GM12878 (cell line): ENCODE measurements at regions not wholly inside any gene's neighbourhood (a gene's known extent, or its start where the extent isn't known, plus 50 kb on each side); places are given as distances from the start of the nearest gene placed in this dataset.

Source experiments
- CEBPB ChIP-seq, 2 experiments: fragments of 150-350 bp in 1 of 2; IDR thresholded peaks; 2 replicates each; pipeline ENCODE4 v1.6.1; 2012 to 2014; ENCODE audit warnings: low read depth in 2 of 2, low read length in 2 of 2, borderline replicate concordance in 1 of 2, inconsistent platforms in 1 of 2
- DPF2 ChIP-seq: fragments of 450-650 bp; IDR thresholded peaks from 2 replicates; pipeline ENCODE4 v1.6.1; 2017; ENCODE audit warnings: mild to moderate bottlenecking
- ETV6 ChIP-seq, 2 experiments: fragments of 450-650 bp in 1 of 2; IDR thresholded peaks in 1 of 2; conservative IDR thresholded peaks in 1 of 2; 2 replicates each; pipeline ENCODE4 v1.6.1; 2014; ENCODE audit warnings: antibody characterized with exemption in 1 of 2, borderline replicate concordance in 1 of 2, low read depth in 1 of 2, mild to moderate bottlenecking in 1 of 2, moderate library complexity in 1 of 2
- EZH2 ChIP-seq: IDR thresholded peaks from 2 replicates; pipeline ENCODE4 v1.6.1; 2012; ENCODE audit warnings: low read depth, mild to moderate bottlenecking, control low read depth, inconsistent platforms, low read length, borderline replicate concordance; ENCODE audit not compliant: control insufficient read depth
- GABPA ChIP-seq: IDR thresholded peaks from 2 replicates; pipeline ENCODE4 v1.6.1; 2014; ENCODE audit warnings: antibody characterized with exemption, low read depth, mild to moderate bottlenecking, inconsistent platforms
- JUND ChIP-seq: IDR thresholded peaks from 2 replicates; pipeline ENCODE4 v1.6.1; 2012; ENCODE audit warnings: low read depth, mild to moderate bottlenecking, low read length, improper control_type of control experiment, moderate library complexity
- KDM1A ChIP-seq: fragments of 200-600 bp; sonication (generic); IDR thresholded peaks from 2 replicates; pipeline ENCODE4 v1.6.1; 2016; ENCODE audit warnings: borderline replicate concordance
- NR2C1 ChIP-seq: fragments of 450-650 bp; IDR thresholded peaks from 2 replicates; pipeline ENCODE4 v1.6.1; 2017; ENCODE audit warnings: antibody characterized with exemption, mild to moderate bottlenecking, moderate library complexity
- NR2C2 ChIP-seq: IDR thresholded peaks from 2 replicates; pipeline ENCODE4 v1.6.1; 2011; ENCODE audit warnings: borderline replicate concordance, low read depth; ENCODE audit not compliant: control insufficient read depth, insufficient read length
- POLR2AphosphoS2 ChIP-seq: IDR thresholded peaks from 2 replicates; pipeline ENCODE4 v1.6.1; 2011; ENCODE audit warnings: low read depth, mild to moderate bottlenecking, low read length, improper control_type of control experiment, moderate library complexity
- RAD21 ChIP-seq: IDR thresholded peaks from 2 replicates; pipeline ENCODE4 v1.6.1; 2011; ENCODE audit warnings: mild to moderate bottlenecking, low read depth, low read length, moderate library complexity; ENCODE audit not compliant: insufficient read depth
- SKIL ChIP-seq: fragments of 450-650 bp; IDR thresholded peaks from 2 replicates; pipeline ENCODE4 v1.6.1; 2017; ENCODE audit warnings: mild to moderate bottlenecking, low read depth, inconsistent platforms; ENCODE audit not compliant: poor library complexity, severe bottlenecking
- ZNF274 ChIP-seq: IDR thresholded peaks from one replicate; pipeline ENCODE4 v1.8.0; 2011; ENCODE audit not compliant: insufficient read length, insufficient read depth
- TF ChIP-seq, protein P1 (sequence below), 3 experiments: IDR thresholded peaks in 2 of 3; conservative IDR thresholded peaks in 1 of 3; 2 replicates each; pipeline ENCODE4 v1.5.1; 2011; ENCODE audit warnings: low read depth in 3 of 3, low read length in 3 of 3, mild to moderate bottlenecking in 3 of 3, control low read depth in 2 of 3, moderate library complexity in 2 of 3, inconsistent platforms in 1 of 3, mixed read lengths in 1 of 3; ENCODE audit not compliant: control insufficient read depth in 2 of 3, insufficient read depth in 1 of 3; ENCODE audit errors: extremely low read depth in 1 of 3

DNA sequence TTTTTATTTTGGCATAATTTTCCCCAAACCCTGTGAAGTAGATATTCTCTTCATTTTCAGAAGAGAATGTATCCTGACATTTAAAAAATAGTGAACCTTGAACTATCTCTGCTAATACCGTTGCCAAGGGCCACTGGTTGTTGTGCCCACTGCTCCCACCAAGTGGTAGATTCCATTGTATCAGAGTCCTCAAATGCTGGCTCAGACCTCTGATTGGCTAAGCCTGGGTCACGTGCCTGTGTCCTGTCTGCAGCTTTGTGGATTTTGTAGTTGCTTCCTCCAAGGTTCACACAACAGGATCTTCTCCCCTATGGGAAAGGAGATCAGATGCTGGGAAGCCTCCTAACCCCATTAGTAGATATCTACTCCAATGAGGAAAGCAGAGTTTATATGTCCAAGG, 104.8 kb upstream of the CASK start:
- TF ChIP-seq RAD21 (no peak), KDM1A (no peak), ZNF274 (no peak), DPF2 (no peak), ETV6 (conservative IDR thresholded peaks at IDR 0.05 in 1 of 2, IDR thresholded peaks at IDR 0.05 in 1 of 2; ENCODE audit: borderline replicate concordance in 1 of 2, low read depth in 1 of 2) (no peak), SKIL (no peak), GABPA (no peak), NR2C2 (no peak), JUND (no peak), CEBPB (IDR thresholded peaks at IDR 0.05; ENCODE audit: borderline replicate concordance in 1 of 2, low read depth in 2 of 2, low read length in 2 of 2) (no peak), NR2C1 (no peak), POLR2AphosphoS2 (no peak), EZH2 (no peak)
- TF ChIP-seq, protein P1, sequence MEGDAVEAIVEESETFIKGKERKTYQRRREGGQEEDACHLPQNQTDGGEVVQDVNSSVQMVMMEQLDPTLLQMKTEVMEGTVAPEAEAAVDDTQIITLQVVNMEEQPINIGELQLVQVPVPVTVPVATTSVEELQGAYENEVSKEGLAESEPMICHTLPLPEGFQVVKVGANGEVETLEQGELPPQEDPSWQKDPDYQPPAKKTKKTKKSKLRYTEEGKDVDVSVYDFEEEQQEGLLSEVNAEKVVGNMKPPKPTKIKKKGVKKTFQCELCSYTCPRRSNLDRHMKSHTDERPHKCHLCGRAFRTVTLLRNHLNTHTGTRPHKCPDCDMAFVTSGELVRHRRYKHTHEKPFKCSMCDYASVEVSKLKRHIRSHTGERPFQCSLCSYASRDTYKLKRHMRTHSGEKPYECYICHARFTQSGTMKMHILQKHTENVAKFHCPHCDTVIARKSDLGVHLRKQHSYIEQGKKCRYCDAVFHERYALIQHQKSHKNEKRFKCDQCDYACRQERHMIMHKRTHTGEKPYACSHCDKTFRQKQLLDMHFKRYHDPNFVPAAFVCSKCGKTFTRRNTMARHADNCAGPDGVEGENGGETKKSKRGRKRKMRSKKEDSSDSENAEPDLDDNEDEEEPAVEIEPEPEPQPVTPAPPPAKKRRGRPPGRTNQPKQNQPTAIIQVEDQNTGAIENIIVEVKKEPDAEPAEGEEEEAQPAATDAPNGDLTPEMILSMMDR (IDR thresholded peaks at IDR 0.05 in 2 of 3, conservative IDR thresholded peaks at IDR 0.05 in 1 of 3; ENCODE audit: control insufficient read depth in 2 of 3, extremely low read depth in 1 of 3, insufficient read depth in 1 of 3, low read depth in 3 of 3, low read length in 3 of 3): no peak
